Gastroesophageal sphincter (tissue), 4 donors: ENCODE measurements at regions not wholly inside any gene's neighbourhood (a gene's known extent, or its start where the extent isn't known, plus 50 kb on each side); places are given as distances from the start of the nearest gene placed in this dataset.

Experiments used
- ATAC-seq: fragments of 150-250 bp; one replicate; pipeline ENCODE4 v1.9.1; 2016; ENCODE audit warnings: mild to moderate bottlenecking, moderate library complexity
- H3K27ac ChIP-seq, 4 donors: fragments of 200-600 bp; sonication (generic) in 3 of 4; 1 replicate in 3 of 4; 2 replicates in 1 of 4; pipeline ENCODE4 v1.5.1; 2016 to 2019
- H3K27me3 ChIP-seq: fragments of 200-600 bp; sonication (generic); one replicate; pipeline ENCODE4 v1.5.1; 2019
- H3K36me3 ChIP-seq, 2 donors: fragments of 200-600 bp; sonication (generic); one replicate each; pipeline ENCODE4 v1.5.1; 2019; ENCODE audit warnings: control low read depth in 1 of 2
- H3K4me1 ChIP-seq, 3 donors: fragments of 200-600 bp; sonication (generic); 1 replicate in 2 of 3; 2 replicates in 1 of 3; pipeline ENCODE4 v1.5.1; 2016 to 2019; ENCODE audit warnings: control low read depth in 2 of 3
- H3K4me3 ChIP-seq, 2 donors: fragments of 200-600 bp; sonication (generic); one replicate each; pipeline ENCODE4 v1.5.1; 2019; ENCODE audit warnings: mild to moderate bottlenecking in 1 of 2, moderate library complexity in 1 of 2
- H3K9me3 ChIP-seq, 3 donors: fragments of 200-600 bp; sonication (generic); one replicate each; pipeline ENCODE4 v1.5.1; 2017 to 2019; ENCODE audit warnings: control low read depth in 2 of 3
- EP300 ChIP-seq: sonication (generic); formaldehyde crosslinking; IDR thresholded peaks from one replicate; pipeline ENCODE4 v1.6.1; 2017; ENCODE audit warnings: antibody characterized with exemption, mild to moderate bottlenecking
- POLR2A ChIP-seq, 2 donors: fragments of 450-650 bp; IDR thresholded peaks; one replicate each; pipeline ENCODE4 v1.6.1; 2017; ENCODE audit warnings: antibody characterized with exemption in 2 of 2, mild to moderate bottlenecking in 2 of 2, moderate library complexity in 1 of 2
- POLR2AphosphoS5 ChIP-seq: sonication (generic); formaldehyde crosslinking; IDR thresholded peaks from one replicate; pipeline ENCODE4 v1.6.1; 2017; ENCODE audit warnings: antibody characterized with exemption
- WGBS, 2 donors: methylation state at CpG; one replicate each; pipeline ENCODE4 v1.1.5; 2018; ENCODE audit warnings: low coverage in 1 of 2; 5-methylcytosine and 5-hydroxymethylcytosine counted together
- TF ChIP-seq, protein P1 (sequence below), 4 experiments: fragments of 200-600 bp in 2 of 4; fragments of 450-650 bp in 2 of 4; sonication (generic) in 1 of 4; IDR thresholded peaks; one replicate each; pipeline ENCODE4 v1.5.1; 2017 to 2019; ENCODE audit warnings: antibody characterized with exemption in 4 of 4, mild to moderate bottlenecking in 2 of 4, moderate library complexity in 2 of 4

DNA sequence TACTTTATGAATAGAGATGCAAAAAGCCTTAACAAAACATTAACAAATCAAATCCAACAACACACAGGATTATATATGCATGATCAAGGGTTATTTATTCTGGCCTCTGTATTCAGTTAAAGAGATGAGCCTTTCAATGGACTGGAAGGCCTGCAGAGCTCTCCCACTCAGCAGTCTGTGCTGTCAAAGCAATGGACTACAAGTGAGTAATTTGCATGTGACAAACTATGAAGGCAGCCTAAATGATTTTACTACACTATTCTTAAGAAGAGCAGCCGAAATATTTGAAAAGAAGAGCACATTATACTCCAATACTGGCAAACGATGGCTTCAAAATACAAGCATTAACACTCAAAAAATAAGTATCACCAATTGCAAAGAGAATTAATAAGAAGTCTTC, 250.4 kb upstream of the HSFY2 start:
- Histone ChIP-seq H3K4me1 (no peaks in the 10 kb centered on the region), H3K9me3 (no peaks in the 10 kb centered on the region), H3K27ac (no peak overlapping the region), H3K36me3 (no peaks in the 10 kb centered on the region), H3K4me3 (no peak overlapping the region), H3K27me3 (no peaks in the 10 kb centered on the region)
- no peak for ATAC-seq
- 47% methylated on average over 2 of the region's 2 CpGs; no CpG with 5 or more reads in 1 of the 2 donors for WGBS, 2 donors
- no peak for TF ChIP-seq POLR2A (IDR thresholded peaks at IDR 0.05)
- no peak for TF ChIP-seq EP300
- TF ChIP-seq, protein P1, sequence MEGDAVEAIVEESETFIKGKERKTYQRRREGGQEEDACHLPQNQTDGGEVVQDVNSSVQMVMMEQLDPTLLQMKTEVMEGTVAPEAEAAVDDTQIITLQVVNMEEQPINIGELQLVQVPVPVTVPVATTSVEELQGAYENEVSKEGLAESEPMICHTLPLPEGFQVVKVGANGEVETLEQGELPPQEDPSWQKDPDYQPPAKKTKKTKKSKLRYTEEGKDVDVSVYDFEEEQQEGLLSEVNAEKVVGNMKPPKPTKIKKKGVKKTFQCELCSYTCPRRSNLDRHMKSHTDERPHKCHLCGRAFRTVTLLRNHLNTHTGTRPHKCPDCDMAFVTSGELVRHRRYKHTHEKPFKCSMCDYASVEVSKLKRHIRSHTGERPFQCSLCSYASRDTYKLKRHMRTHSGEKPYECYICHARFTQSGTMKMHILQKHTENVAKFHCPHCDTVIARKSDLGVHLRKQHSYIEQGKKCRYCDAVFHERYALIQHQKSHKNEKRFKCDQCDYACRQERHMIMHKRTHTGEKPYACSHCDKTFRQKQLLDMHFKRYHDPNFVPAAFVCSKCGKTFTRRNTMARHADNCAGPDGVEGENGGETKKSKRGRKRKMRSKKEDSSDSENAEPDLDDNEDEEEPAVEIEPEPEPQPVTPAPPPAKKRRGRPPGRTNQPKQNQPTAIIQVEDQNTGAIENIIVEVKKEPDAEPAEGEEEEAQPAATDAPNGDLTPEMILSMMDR (IDR thresholded peaks at IDR 0.05), result no peak
- TF ChIP-seq POLR2AphosphoS5, result no peak

DNA sequence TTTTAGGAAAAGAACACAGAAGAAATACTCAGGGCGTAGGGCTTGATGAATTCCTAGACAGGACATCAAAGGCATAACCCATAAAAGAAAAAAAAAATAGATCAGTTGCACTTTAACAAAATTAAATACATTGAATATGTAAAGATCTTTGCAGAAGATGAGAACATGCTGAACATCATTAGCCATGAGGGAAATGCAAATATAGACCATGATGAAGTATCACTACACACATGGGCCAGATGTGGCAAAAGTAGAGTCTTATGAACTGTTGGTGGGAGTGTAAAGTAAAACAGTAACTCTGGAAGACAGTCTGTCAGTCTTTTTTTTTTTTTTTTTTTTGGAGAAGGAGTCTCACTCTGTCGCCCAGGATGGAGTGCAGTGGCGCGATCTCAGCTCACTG, 246.7 kb upstream of the HSFY2 start:
- Histone ChIP-seq H3K27ac (no peak overlapping the region), H3K4me3 (no peak overlapping the region), H3K9me3 (no peaks in the 10 kb centered on the region), H3K36me3 (no peaks in the 10 kb centered on the region), H3K27me3 (no peaks in the 10 kb centered on the region), H3K4me1 (no peaks in the 10 kb centered on the region)
- ATAC-seq, result no peak
- TF ChIP-seq, protein P1 (IDR thresholded peaks at IDR 0.05), result no peak
- TF ChIP-seq EP300, result no peak
- TF ChIP-seq POLR2A (IDR thresholded peaks at IDR 0.05), result no peak
- TF ChIP-seq POLR2AphosphoS5, result no peak
- WGBS, 2 donors, result 100% methylated on average over 4 of the region's 4 CpGs; no CpG with 5 or more reads in 1 of the 2 donors

DNA sequence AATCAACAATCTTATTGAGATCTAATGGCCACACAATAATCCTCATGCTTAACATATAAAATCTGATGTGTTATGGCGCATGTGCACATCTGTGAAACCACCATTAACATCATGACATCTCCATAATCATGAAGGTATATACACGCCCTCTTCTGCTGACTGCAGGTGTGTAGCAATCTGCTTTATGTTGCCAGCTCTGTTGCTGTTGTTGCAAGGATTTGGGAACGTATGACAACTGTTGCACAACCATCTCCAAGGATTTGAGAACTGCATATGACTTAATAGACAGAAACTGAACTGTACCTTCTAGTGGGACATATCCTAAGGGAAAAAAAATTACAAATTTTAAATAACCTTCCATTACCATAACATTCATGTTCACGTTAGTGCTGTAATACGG, 243.5 kb upstream of the HSFY2 start:
- Histone ChIP-seq H3K27me3 (no peaks in the 10 kb centered on the region), H3K9me3 (no peaks in the 10 kb centered on the region), H3K36me3 (no peaks in the 10 kb centered on the region), H3K4me1 (no peaks in the 10 kb centered on the region), H3K27ac (no peak overlapping the region), H3K4me3 (no peak overlapping the region)
- WGBS, 2 donors, result 93% methylated on average over 2 of the region's 5 CpGs; no CpG with 5 or more reads in 1 of the 2 donors
- ATAC-seq, result no peak
- no peak for TF ChIP-seq POLR2A (IDR thresholded peaks at IDR 0.05)
- TF ChIP-seq POLR2AphosphoS5, result no peak
- no peak for TF ChIP-seq EP300
- TF ChIP-seq, protein P1 (IDR thresholded peaks at IDR 0.05), result no peak

DNA sequence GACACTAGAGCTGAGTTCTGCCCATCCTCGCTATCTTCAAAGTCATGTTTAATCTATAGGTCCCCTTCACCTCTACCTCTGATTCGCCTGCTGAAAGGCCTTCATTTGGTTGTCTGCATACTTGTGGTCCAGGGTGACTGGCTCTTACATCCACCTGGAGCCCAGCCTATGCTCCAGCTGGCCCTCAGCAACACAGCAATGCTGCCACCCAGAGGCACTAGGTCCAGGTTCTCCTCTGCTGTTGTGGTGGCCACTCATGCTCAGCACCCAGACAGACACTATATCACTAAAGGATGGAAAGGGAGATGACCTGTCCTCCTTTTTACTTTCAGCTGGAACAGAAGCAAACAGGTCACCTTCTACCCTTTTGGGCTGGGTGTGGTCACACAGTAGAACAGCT, 242.3 kb upstream of the HSFY2 start:
- TF ChIP-seq EP300 (no peak), POLR2A (IDR thresholded peaks at IDR 0.05) (no peak), POLR2AphosphoS5 (no peak)
- TF ChIP-seq, protein P1 (IDR thresholded peaks at IDR 0.05), result no peak
- no peaks in the 10 kb centered on the region for H3K27me3 ChIP-seq
- no peaks in the 10 kb centered on the region for H3K36me3 ChIP-seq
- H3K27ac ChIP-seq, result no peak overlapping the region
- ATAC-seq, result no peak
- H3K4me1 ChIP-seq, result no peaks in the 10 kb centered on the region
- H3K9me3 ChIP-seq, result no peaks in the 10 kb centered on the region
- 94% methylated on average over 2 of the region's 2 CpGs; no CpG with 5 or more reads in 1 of the 2 donors for WGBS, 2 donors
- H3K4me3 ChIP-seq, result no peak overlapping the region

DNA sequence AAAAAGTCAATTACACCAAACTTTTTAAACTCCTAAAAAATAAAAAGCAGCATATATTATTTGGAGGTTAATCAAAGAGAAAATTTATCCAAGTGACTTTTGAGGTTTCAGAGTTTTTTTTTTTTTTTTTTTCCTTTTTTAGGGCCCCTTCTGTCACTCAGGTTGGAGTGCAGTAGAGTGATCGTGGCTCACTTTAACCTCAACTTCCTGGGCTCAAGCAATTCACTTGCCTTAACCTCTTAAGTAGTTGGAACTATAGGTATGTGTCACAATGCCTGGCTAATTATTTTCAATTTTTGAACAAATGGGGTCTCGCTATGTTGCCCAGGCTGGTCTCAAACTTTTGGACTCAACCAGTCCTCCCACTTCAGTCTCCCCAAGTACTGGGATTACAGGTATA, 241.7 kb upstream of the HSFY2 start:
- ATAC-seq, result no peak
- Histone ChIP-seq H3K4me1 (no peaks in the 10 kb centered on the region), H3K27me3 (no peaks in the 10 kb centered on the region), H3K4me3 (no peak overlapping the region), H3K9me3 (no peaks in the 10 kb centered on the region), H3K27ac (no peak overlapping the region), H3K36me3 (no peaks in the 10 kb centered on the region)
- TF ChIP-seq, protein P1 (IDR thresholded peaks at IDR 0.05), result no peak
- TF ChIP-seq POLR2AphosphoS5 (no peak), EP300 (no peak), POLR2A (IDR thresholded peaks at IDR 0.05) (no peak)
- 90% methylated on average over 2 of the region's 2 CpGs; no CpG with 5 or more reads in 1 of the 2 donors for WGBS, 2 donors
